ENCODE measurements at regions not wholly inside any gene's neighbourhood (a gene's known extent, or its start where the extent isn't known, plus 50 kb on each side); places are given as distances from the start of the nearest gene placed in this dataset.

- TF ChIP-seq TAF1 (IDR thresholded peaks at IDR 0.05; ENCODE audit: borderline replicate concordance, low read depth, low read length) (no peak), POLR2A (IDR thresholded peaks at IDR 0.05; ENCODE audit: low read depth, low read length) (no peak), POLR2AphosphoS5 (IDR thresholded peaks at IDR 0.05; ENCODE audit: low read depth, low read length) (no peak)
These were observed 415.7 kb upstream of the TCF4 start for GRCh38 chr18:56003720-56004088.

All from GM12892 (cell line).